NCI-H2196 treated with DMSO at 0.1 percent for 48 hours (cell line): ENCODE measurements at regions not wholly inside any gene's neighbourhood (a gene's known extent, or its start where the extent isn't known, plus 50 kb on each side); places are given as distances from the start of the nearest gene placed in this dataset.
A peak's percentile ranks its signal among the peaks of the same experiment; 100 is the strongest.
"Not testable (repeated sequence)": the region's sequence is repeated elsewhere in the genome, so short reads cannot be mapped to it uniquely, and the experiment has no call there.

Experiments
- DNase-seq: peaks from one replicate; lab custom pipeline; 2025; ENCODE audit not compliant: unreplicated experiment; lab: John Stamatoyannopoulos, UW

DNA sequence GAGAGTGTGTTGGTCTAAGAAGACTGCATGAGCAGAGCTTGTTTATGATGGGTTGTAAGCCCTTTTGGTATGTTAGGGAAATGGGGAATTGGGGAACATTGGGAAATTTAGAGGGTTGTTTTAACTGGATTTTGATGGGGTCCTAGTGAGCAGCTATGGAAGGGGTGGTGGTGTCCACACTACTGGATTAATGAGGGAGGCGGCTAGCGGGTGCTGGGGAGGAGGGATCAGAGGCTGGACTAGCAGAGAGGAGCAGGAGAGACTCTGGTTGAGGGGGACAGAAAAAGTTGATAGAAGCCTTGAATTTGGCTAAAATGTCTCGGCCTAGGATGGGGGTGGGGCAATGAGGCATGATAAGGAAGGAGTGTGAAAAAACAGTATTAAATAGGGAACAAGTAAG, 1369.1 kb downstream of the UQCRFS1 start:
- no peak for DNase-seq

DNA sequence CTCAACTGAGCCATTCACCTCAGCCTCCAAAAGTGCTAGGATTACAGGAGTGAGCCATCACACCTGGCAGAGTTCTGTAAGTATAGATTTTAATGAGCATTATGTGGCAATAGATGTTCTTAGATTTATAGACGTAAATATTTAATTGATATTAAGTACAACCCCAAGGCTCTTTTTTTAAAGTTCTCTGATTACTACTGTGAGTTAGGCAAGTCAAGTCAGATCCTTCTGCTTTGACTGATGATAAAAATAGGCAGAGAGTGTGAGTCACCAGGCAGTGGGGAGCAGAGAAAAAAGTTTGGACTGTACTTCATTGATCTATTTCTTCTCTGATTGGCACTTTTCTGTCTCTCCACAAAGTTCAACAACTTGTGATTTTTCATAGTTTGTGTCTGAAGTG, 1379.9 kb downstream of the UQCRFS1 start:
- no peak for DNase-seq

DNA sequence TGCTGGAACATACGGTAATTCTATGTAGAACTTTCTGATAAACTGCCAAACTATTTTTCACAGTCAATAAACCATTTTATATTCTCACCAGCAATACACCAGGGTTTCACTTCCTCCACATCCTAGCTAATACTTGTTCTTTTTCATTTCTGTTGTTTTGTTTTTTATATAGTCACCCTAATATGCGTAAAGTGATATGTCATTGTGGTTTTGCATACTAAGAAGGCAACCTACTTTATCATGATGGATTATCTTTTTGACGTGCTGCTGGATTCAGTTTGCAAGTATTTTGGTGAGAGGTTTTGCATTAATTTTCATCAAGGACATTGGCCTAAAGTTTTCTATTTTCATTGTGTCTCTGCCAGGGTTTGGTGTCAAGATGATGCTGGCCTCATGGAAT, 1384.1 kb downstream of the UQCRFS1 start:
- DNase-seq: no peak

DNA sequence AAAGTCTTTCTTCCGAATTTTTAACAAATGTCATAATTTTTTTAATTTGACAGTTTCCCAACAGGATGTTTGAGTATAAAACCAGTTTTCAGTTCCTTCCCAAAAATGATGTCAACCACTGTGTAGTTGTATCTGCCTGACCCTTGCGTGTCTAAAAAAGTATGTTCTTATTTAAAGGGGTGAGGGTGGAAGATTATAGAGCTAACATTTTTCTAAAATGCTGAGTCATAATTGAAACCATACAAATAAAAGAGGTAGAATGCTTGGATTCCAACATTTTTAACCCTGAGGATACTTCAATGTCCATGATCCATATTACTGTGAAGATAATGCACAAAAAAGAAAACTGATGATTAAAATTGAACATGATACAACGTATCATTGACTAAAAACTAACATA, 1388.8 kb downstream of the UQCRFS1 start:
- no peak for DNase-seq

DNA sequence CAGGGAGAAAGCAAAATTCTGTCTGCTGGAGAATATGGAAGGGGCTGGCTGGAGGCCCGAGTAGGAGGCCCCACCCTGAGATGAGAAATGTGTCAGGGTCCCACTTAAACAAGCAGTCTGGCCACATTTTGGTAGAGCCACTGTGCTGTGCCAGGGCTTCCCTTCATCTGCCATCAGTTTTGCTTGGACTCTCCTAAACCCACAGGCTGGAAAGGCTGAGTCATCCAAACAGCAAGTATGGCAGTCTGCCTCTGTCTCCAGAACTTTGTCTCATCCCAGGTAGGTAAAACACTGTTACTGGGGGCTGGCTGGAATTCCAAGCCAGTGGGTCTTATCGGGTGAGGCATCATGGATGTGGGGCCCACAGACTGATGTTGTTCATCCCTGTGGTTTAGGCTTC, 1390.6 kb downstream of the UQCRFS1 start:
- no peak for DNase-seq

DNA sequence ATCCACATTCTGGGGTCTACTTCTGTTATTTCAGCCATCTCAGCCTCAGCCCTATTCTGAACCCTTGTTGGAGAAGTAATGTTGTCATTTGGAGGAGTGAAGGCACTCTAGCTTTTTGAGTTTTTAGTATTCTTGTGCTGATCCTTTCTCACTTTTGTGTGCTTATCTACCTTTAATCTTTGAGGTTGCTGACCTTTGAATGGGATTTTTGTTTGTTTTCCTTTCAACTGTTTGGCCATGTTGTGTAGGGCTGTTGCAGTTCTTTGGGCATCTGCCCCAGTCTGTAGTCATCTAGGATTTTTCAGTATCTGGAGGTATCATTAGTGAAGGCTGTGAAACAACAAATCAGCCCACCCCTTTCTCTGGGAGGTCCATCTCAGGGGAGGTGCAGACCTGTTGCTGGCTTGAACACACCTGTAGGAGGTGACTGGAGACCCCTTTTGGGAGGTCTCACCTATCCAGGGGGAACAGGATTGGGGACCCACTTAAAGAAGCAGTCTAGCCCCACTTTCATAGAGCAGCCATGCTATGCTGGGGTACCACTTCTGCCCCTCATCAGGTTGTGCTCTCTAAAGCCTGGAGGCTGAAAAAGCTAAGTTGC, 1391.4 kb downstream of the UQCRFS1 start:
- no peak for DNase-seq

DNA sequence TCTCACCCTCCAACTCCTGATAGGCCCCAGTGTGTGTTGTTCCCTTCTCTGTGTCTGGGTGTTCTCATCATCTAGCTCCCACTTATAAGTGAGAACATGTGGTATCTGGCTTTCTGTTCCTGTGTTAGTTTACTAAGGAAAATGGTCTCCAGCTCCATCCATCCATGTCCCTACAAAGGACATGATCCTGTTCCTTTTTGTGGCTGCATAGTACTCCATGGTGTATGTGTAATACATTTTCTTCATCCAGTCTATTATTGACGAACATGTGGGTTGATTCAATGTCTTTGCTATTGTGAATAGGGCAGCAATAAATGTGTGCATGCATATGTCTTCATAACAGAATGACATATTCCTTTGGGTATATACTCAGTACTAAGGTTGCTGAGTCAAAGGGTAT, 1397.0 kb downstream of the UQCRFS1 start:
- DNase-seq: no peak

DNA sequence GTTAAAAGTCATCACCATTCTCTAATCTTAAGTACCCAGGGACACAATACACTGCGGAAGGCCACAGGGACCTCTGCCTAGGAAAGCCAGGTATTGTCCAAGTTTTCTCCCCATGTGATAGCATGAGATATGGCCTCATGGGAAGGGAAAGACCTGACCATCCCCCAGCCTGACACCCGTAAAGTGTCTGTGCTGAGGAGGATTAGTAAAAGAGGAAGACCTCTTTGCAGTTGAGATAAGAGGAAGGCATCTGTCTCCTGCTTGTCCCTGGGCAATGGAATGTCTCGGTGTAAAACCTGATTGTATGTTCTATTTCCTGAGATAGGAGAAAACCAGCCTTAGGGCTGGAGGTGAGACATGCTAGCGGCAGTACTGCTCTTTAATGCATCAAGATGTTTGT, 1398.1 kb downstream of the UQCRFS1 start:
- not testable (repeated sequence) for DNase-seq

DNA sequence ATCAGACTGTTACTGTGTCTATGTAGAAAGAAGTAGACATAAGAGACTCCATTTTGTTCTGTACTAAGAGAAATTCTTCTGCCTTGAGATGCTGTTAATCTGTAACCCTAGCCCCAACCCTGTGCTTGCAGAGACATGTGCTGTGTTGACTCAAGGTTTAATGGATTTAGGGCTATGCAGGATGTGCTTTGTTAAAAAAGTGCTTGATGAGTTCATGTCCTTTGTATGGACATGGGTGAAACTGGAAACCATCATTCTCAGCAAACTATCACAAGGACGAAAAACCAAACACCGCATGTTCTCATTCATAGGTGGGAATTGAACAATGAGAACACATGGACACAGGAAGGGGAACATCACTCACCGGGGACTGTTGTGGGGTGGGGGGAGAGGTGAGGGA, 1398.7 kb downstream of the UQCRFS1 start:
- not testable (repeated sequence) for DNase-seq

DNA sequence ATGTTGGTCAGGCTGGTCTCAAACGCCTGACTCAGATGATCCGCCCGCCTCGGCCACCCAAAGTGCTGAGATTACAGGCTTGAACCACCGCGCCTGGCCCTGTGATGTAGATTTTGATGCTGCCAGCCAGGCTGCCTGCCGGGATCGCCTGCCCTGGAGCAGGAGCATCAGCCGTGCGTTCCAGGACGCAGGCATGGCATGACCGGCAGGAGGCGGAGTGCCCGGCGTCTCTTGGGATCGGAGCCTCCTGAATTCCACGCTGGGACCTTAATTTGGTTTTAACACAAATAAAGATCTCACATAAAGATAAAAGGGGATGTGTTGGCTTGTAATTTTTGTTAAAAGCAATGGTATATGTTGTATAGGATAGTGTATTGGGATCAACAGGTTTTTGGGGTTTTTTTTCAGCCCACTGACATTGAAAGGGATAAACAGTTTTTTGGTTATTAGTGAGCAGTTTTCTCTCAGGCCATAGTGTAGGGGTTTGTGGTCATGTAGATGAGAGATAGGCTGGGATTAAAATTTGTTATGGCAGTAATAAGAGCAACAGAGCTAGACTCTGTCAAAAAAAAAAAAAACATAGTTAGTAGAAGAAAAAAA, 1406.4 kb downstream of the UQCRFS1 start:
- no peak for DNase-seq

DNA sequence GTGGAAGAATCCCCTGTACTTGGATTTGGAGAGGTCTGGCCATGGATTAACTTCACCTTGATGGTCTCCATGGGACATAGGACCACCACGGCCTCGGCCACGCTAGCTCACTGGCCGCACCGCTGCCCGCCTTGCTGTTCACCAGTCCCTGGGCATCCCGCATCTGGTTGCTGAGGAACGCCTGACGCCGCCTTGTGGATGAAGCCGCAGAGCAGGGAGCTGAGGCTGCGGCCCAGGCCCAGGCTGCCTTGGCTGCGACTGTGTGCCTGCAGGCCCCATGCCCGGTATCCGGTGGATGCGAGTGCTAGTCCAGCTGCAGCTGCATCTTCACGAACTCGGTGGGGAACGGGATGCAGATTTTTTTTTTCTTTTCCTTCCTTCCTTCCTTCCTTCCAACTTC, 1407.1 kb downstream of the UQCRFS1 start:
- no peak for DNase-seq

DNA sequence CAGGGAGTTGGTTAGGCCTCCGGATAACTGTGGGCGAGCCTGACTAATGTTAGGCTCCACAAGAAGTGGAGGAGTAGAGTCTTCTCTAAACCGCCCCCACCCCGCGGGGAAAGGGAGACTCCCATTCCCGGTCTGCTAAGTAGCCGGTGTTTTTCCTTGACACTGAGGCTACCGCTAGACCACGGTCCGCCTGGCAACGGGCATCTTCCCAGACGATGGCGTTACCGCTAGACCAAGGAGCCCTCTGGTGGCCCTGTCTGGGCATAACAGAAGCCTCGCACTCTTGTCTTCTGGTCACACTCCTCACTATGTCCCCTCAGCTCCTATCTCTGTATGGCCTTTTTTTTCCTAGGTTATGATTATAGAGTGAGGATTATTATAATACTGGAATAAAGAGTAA, 1410.7 kb downstream of the UQCRFS1 start:
- DNase-seq: not testable (repeated sequence)

DNA sequence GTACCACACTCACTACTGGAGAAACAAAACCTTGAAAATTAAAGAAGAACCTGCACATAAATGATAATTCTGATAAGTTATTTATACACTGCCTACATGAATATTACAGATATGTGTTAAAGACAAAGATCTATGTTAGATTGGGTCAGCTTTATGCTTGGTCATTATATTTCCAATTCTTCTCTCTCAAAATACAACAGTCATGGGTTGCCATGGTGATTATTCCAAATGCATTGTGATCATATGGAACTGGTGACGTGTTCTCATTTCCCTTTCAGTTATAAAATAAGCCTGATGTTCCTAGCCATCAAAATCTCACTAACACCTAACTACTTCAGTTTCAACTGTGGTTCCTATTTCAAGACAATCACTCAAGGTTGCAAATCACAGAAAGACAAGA, 1416.4 kb downstream of the UQCRFS1 start:
- no peak for DNase-seq

DNA sequence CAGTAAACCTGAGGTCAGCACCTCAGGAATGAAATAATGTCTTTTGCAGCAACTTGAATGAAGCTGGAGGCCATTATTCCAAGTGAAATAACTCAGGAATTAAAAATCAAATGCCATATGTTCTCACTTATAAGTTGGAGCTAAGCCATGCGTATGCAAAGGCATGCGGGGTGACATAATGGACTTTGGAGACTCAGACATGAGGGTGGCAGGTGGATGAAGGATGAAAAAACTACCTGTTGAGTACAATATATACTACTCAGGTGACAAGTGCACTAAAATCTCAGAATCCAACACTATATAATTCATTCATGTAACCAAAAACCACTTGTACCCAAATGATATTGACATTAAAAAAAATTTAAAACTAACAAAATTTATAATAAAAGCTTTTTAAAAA, 1416.9 kb downstream of the UQCRFS1 start:
- DNase-seq: no peak

DNA sequence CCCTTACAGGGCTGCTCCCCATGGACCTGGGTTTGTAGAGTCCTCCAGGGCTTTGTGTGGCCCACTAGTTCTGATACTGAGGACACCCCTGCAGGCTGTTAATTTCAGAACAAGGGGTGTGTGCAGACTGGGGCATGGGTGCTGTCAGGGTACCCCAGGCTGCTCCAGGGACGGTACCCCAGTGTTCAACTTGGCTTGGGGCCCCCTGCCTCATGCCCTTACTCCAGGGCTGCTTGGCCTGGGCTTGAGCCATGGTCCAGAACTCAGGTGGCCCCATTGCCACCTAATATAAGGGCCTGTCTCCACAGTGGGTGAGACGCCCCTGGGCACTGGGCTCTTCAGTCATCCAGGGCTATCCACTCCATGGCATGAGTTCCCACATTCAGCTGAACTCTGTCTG, 1417.6 kb downstream of the UQCRFS1 start:
- no peak for DNase-seq

DNA sequence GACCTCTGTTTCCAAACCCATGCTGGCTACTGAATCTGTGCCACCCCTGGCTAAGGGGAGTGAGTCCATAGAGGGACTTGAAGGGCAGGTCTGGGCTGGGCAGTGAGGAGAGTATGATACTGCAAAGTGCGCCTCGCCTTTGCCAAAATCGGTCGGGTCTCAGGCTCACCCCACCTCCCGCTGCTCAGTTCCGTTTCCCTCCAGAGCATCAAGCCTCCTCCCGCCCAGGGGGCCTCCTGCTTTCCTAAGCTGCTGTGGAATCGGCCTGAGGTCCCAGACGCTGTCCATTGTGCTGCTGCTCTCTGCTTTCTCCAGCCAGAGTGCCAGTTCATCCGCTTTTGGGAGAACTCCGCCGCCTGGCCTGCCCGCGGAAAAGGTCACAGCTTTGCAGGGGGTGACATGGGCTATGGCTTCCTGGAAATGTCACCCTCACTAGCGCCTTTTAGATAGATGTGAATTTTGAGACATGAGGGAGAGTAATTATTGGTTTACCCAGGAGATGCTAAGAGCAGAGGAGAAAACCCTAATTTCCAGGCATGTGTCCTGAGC, 1418.4 kb downstream of the UQCRFS1 start:
- no peak for DNase-seq

DNA sequence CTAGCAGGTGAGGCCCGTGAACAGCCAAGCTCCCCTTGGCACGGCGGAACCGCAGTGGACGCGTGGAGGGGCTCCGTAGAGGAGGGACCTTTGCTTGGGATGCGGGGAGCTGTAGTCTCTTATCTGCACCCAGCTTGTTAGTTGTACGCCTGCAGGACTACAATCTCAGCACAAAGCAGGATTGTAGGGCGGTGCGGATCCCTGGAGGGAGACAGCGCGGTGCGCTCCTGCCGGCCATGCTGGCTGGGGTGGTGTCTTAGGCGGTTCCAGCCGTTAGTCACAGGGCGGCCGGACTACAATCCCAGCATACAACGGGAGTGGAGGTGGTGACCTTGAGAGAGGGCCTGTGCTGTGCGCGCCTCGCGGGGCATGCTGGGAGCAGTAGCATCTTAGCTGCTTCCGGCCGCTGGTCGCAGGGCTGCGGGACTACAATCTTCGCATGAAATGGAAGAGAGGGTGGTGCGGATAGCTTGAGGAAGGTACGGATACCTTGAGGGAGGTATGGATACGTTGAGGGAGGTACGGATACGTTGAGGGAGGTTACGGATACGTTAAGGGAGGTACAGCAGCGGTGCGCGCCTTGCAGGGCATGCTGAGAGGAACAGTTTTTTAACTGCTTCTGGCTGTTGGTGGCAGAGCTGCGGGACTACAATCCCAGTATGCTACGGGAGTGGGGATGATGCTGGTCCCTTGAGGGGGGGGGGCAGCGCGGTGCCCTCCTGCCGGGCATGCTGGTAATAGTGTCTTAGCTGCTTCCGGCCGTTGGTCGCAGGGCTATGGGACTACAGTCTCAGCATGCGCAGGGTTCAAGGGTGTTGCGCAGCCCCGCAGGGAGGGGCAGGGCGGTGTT, 1419.1 kb downstream of the UQCRFS1 start:
- DNase-seq: peak; percentile 84

DNA sequence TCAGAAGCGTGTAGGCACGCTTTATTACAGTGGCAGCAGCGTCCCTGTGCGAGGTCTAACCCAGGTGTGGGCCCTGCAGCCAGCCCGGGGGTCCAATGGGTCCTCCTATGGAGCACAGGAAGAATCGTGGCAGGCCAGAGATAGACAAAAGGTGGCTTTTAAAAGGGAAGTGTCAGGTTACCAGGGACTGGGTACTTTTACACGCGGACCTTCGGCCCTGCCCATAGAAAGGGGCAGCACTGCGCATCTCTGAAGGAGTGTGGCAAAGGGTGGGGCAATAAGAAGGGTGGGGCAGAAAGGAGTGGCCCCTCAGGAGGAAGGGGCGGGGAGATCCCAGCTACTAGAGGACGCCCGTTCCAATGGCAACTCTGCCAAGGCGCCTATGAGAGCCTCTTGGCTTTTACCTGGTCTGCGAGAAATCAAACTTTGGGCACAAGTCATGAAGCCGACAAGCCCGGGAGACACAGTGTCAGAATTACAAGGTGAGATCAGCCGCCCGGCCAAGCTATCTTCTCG, 1419.8 kb downstream of the UQCRFS1 start:
- DNase-seq: peak; percentile 83

DNA sequence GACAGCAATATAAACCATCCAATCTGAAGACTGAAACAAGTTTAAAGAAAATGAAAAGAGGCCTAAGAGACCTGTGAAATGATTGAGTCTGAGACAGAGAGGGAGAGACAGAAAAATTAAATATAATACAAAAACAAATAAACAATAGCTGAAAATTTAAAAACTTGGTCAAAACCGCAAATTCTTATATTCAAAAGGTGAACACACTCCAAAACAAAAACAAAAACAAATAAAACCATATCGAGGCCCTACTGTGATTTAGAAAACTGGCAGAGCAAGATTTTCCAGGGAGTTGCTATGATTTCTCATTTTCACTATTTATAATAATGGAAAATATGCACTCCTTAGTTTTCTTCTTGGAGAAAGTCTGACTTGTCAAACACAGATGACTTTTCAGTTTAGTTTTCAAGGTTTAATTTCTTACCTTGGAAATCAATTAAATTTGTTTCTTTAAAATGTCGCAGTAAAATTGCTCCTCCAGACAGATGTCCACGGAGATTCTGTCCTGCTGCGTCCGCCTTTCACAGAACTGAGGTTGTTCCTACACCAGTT, 1420.3 kb downstream of the UQCRFS1 start:
- DNase-seq: no peak

DNA sequence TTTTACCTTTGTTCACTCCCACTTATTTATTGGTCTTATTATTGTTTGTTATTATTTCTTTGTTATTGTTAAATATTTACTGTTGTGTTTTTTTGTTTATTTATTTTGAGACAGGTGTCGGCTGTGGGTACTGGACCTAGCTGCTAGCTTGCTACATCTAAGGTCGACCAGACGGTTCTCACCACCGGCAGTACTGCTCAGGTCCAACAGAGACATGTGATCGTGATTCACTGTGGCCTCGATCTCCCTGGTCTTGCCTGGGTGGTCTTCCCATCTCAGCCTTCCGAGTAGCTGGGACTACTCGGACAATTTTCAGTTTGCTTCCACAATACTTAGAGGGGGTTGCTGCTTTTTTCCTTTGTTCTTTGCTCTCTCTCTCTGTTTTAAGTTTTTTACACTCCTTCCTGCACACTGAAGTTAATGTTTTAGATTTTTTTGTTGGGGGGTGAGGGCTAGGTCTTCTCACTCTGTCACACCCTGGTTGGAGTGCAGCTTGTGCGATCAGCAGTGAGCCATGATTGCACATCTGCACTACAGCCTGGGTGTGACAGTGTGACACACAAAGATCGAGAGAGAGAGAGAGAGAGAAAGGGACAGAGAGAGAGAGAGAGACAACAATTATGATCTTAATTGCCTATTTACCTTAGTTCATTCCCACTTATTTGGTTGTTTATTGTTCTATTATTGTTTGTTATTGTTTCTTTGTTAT, 1432.4 kb downstream of the UQCRFS1 start:
- no peak for DNase-seq

DNA sequence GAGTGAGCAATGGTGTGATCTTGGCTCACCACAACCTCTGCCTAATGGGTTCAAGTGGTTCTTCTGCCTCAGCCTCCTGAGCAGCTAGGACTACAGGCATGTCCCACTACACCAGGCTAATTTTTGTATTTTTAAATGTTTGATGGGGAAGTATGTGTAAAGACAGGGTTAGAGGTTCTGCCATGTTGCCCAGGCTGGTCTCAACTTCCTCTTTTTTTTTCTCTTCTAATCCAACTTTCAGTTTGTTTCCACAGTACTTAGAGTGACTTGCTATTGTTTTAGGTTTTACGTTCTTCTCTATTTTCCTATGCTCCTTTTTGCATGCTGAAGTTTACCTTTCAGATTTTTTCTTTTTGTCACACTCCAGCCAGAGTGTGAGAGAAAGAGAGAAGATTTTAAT, 1433.0 kb downstream of the UQCRFS1 start:
- DNase-seq: no peak
